K562 (cell line): ENCODE measurements at regions not wholly inside any gene's neighbourhood (a gene's known extent, or its start where the extent isn't known, plus 50 kb on each side); places are given as distances from the start of the nearest gene placed in this dataset.

Experiments
- ATAC-seq: fragments of 200-7000 bp; cut with Tn5 transposase; 3 replicates; pipeline ENCODE4 v1.9.1; 2020; ENCODE audit warnings: moderate library complexity
- BruUV-seq: library from RNA; stranded (reverse); fragments of 400-500 nt; replicated peaks from 2 replicates; lab custom pipeline; 2021; lab: Mats Ljungman, UMichigan
- CTCF ChIA-PET: fragments of 300-600 bp; formaldehyde crosslinking; extraction: SDS; loops from one replicate; lab custom pipeline; 2021; ENCODE audit warnings: low intra/inter-chr PET ratio; lab: Yijun Ruan, JAX
- POLR2A ChIA-PET: fragments of 300-600, 350-650 bp; sonication (Branson Sonifier 250); formaldehyde crosslinking; extraction: SDS; loops from one replicate; lab custom pipeline; 2021; ENCODE audit warnings: antibody characterized with exemption, inconsistent platforms; lab: Yijun Ruan, JAX
- DNase-seq, 4 experiments: peaks; one replicate each; pipeline versions ENCODE4 v3.0.0 to v3.0.0-alpha.2; 2011 to 2018; ENCODE audit warnings: low spot score in 3 of 4, mixed read lengths in 3 of 4; ENCODE audit errors: extremely low read depth in 1 of 4
- FAIRE-seq: peaks from 2 replicates; lab custom pipeline; 2011; peaks lifted over from hg19 to GRCh38; lab: Jason Lieb, UNC
- H2AFZ ChIP-seq: 2 replicates; pipeline ENCODE4 v1.6.0; 2011; ENCODE audit warnings: low read depth, low read length, control low read depth, inconsistent platforms
- H3K27ac ChIP-seq: fragments of 200-600 bp; 3 replicates; pipeline ENCODE4 v1.8.0; 2011; ENCODE audit warnings: low read depth, mild to moderate bottlenecking, control low read depth, inconsistent platforms, low read length, moderate library complexity, mixed read lengths; ENCODE audit errors: extremely low read depth
- H3K27me3 ChIP-seq, 2 experiments: fragments of 300-600 bp in 1 of 2; 2 replicates in 1 of 2; 3 replicates in 1 of 2; pipeline versions ENCODE4 v1.6.0 to v1.8.0; 2011; ENCODE audit warnings: inconsistent platforms in 2 of 2, low read length in 2 of 2, mild to moderate bottlenecking in 1 of 2, mixed read lengths in 1 of 2, moderate library complexity in 1 of 2; ENCODE audit not compliant: control insufficient read depth in 2 of 2, insufficient read depth in 2 of 2
- H3K36me3 ChIP-seq: fragments of 300-600 bp; 3 replicates; pipeline ENCODE4 v1.8.0; 2011; ENCODE audit warnings: mild to moderate bottlenecking, low read length, inconsistent platforms; ENCODE audit not compliant: control insufficient read depth, insufficient read depth
- H3K4me1 ChIP-seq, 2 experiments: fragments of 200-600 bp in 1 of 2; replicated peaks in 1 of 2; 2 replicates in 1 of 2; 3 replicates in 1 of 2; pipeline versions ENCODE4 v1.5.1 to v1.8.0; 2011; ENCODE audit warnings: inconsistent platforms in 2 of 2, low read length in 2 of 2, mild to moderate bottlenecking in 1 of 2, mixed read lengths in 1 of 2, moderate library complexity in 1 of 2; ENCODE audit not compliant: control insufficient read depth in 2 of 2, insufficient read depth in 2 of 2
- H3K4me2 ChIP-seq: 2 replicates; pipeline ENCODE4 v1.6.1; 2011; ENCODE audit warnings: low read length, control low read depth, inconsistent platforms, mixed read lengths; ENCODE audit not compliant: insufficient read depth
- H3K4me3 ChIP-seq: fragments of 200-600 bp; sonication (generic), shearing (Covaris generic); 2 replicates; pipeline ENCODE4 v1.5.1; 2016; ENCODE audit warnings: control low read depth, inconsistent platforms
- H3K79me2 ChIP-seq: fragments of 200-600 bp; 3 replicates; pipeline ENCODE4 v1.8.0; 2011; ENCODE audit warnings: low read length, inconsistent platforms; ENCODE audit not compliant: control insufficient read depth, insufficient read depth
- H3K9ac ChIP-seq, 2 experiments: 2 replicates each; pipeline versions ENCODE4 v1.6.0 to v1.6.1; 2011; ENCODE audit warnings: low read depth in 2 of 2, low read length in 2 of 2, control low read depth in 1 of 2, inconsistent platforms in 1 of 2, mild to moderate bottlenecking in 1 of 2, mixed read lengths in 1 of 2; ENCODE audit not compliant: insufficient read depth in 1 of 2
- H3K9me1 ChIP-seq: one replicate; pipeline ENCODE4 v1.6.0; 2011; ENCODE audit warnings: inconsistent platforms, mild to moderate bottlenecking, low read length, moderate library complexity; ENCODE audit not compliant: control insufficient read depth, insufficient read depth
- H3K9me3 ChIP-seq: replicated peaks from 2 replicates; pipeline ENCODE4 v1.5.1; 2011; ENCODE audit warnings: low read depth, low read length, inconsistent platforms; ENCODE audit not compliant: control insufficient read depth, insufficient read depth
- H4K20me1 ChIP-seq: replicated peaks from 2 replicates; pipeline ENCODE4 v1.6.1; 2011; ENCODE audit warnings: low read length, inconsistent platforms, mixed read lengths; ENCODE audit not compliant: control insufficient read depth, insufficient read depth
- BCL6 ChIP-seq: fragments of 250-450 bp; sonication (Bioruptor Pico); IDR thresholded peaks from 2 replicates; pipeline ENCODE4 v1.4.0; 2020
- BRCA1 ChIP-seq, 2 experiments: fragments of 450-650 bp in 1 of 2; sonication (generic) in 1 of 2; formaldehyde crosslinking in 1 of 2; IDR thresholded peaks; 2 replicates each; pipeline versions ENCODE4 v1.5.0 to v1.6.1; 2017 to 2020; ENCODE audit warnings: mild to moderate bottlenecking in 1 of 2, missing genetic modification reagents in 1 of 2
- COPS2 ChIP-seq: fragments of 450-650 bp; conservative IDR thresholded peaks from 2 replicates; pipeline ENCODE4 v1.6.1; 2016; ENCODE audit warnings: mild to moderate bottlenecking, moderate library complexity
- ETS2 ChIP-seq: IDR thresholded peaks from 2 replicates; pipeline ENCODE4 v1.6.1; 2016; ENCODE audit warnings: borderline replicate concordance, missing genetic modification characterization, mild to moderate bottlenecking, moderate library complexity, missing compliant biosample characterization; ENCODE audit not compliant: poor library complexity, severe bottlenecking
- FOXJ3 ChIP-seq: sonication (generic); formaldehyde crosslinking; IDR thresholded peaks from 2 replicates; pipeline ENCODE4 v1.4.0; 2020; ENCODE audit warnings: mild to moderate bottlenecking, missing genetic modification reagents
- MCM5 ChIP-seq: fragments of 450-650 bp; IDR thresholded peaks from 2 replicates; pipeline ENCODE4 v1.6.1; 2016; ENCODE audit warnings: low read depth
- MIER1 ChIP-seq: fragments of 450-650 bp; IDR thresholded peaks from 2 replicates; pipeline ENCODE4 v1.6.1; 2016; ENCODE audit warnings: antibody characterized with exemption, mild to moderate bottlenecking, low read depth
- RBM25 ChIP-seq: fragments of 200-400 bp; formaldehyde crosslinking; IDR thresholded peaks from 2 replicates; pipeline ENCODE4 v1.6.1; 2018; ENCODE audit warnings: low read length, low read depth, moderate library complexity; ENCODE audit not compliant: severe bottlenecking
- SOX6 ChIP-seq: fragments of 450-650 bp; IDR thresholded peaks from 2 replicates; pipeline ENCODE4 v1.6.1; 2014; ENCODE audit warnings: mild to moderate bottlenecking
- ZNF212 ChIP-seq: fragments of 450-650 bp; formaldehyde crosslinking; IDR thresholded peaks from 2 replicates; pipeline ENCODE4 v1.4.0; 2020; ENCODE audit warnings: mild to moderate bottlenecking
- ZNF311 ChIP-seq: fragments of 250-450 bp; sonication (Bioruptor Pico); IDR thresholded peaks from 2 replicates; pipeline ENCODE4 v1.4.0; 2020; ENCODE audit warnings: mild to moderate bottlenecking, moderate library complexity
- ZNF551 ChIP-seq: fragments of 250-450 bp; sonication (Bioruptor Pico); IDR thresholded peaks from 2 replicates; pipeline ENCODE4 v1.5.0; 2021; ENCODE audit warnings: mild to moderate bottlenecking, moderate library complexity
- ZNF764 ChIP-seq: fragments of 250-450 bp; sonication (Bioruptor Pico); IDR thresholded peaks from 2 replicates; pipeline ENCODE4 v1.4.0; 2020; ENCODE audit warnings: low read depth, mild to moderate bottlenecking, moderate library complexity
- WGBS: fragments of 100-300 bp; shearing (Covaris generic); methylation state at CpG from one replicate; pipeline ENCODE4 v1.1.6; 2016; ENCODE audit warnings: low coverage, mixed read lengths; ENCODE audit not compliant: insufficient coverage; ENCODE audit errors: missing lambda C conversion rate; 5-methylcytosine and 5-hydroxymethylcytosine counted together
- in situ Hi-C: fragments of 300-500 bp; cut with MboI; formaldehyde crosslinking; loops from 4 replicates; pipeline ENCODE4 v1.15.0; 2018; ENCODE audit warnings: inconsistent platforms, mixed read lengths
- intact Hi-C: fragments of 100-400 bp; cut with micrococcal nuclease; formaldehyde crosslinking; loops from 2 replicates; pipeline ENCODE4 v1.14.2; 2022
- TF ChIP-seq, protein P1 (sequence below): fragments of 250-450 bp; sonication (Bioruptor Pico); IDR thresholded peaks from 2 replicates; pipeline ENCODE4 v1.4.0; 2020

DNA sequence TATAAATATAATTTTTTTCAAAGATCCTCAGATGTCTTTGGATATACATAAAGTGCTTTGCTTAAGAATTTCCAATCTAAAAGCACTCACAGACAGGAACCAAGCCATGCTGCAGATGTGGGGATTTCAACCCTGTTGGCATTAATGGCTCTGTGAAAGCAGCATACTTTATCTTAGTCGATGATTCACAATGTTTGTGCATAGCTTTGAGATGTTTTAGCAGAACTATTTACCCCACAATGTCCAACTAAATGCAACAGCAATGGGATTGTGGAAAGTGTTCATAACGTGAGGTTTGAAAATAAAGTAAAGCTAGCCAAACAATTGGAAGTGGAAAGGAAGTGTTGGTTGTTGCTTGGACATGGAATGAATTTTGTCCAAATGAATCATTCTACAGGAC lies 371.4 kb downstream of the SOX2 start:
- Histone ChIP-seq H3K27ac (no peak overlapping the region), H3K79me2 (no peaks in the 10 kb centered on the region), H3K9me1 (no peaks in the 10 kb centered on the region), H4K20me1 (no peaks in the 10 kb centered on the region), H3K9ac (no peak overlapping the region), H3K4me3 (no peak overlapping the region), H2AFZ (no peak overlapping the region), H3K36me3 (no peaks in the 10 kb centered on the region), H3K4me2 (no peak overlapping the region), H3K9me3 (no peaks in the 10 kb centered on the region), H3K27me3 (no peaks in the 10 kb centered on the region), H3K4me1 (no peaks in the 10 kb centered on the region)
- WGBS = 0% methylated on average over 2 of the region's 2 CpGs
- no peak for FAIRE-seq
- POLR2A ChIA-PET = no interaction called here
- TF ChIP-seq FOXJ3 (CRISPR knock-in tag) = no peak
- no peak for TF ChIP-seq MCM5
- TF ChIP-seq MIER1 = no peak
- TF ChIP-seq BCL6 (CRISPR knock-in tag) = no peak
- no peak for TF ChIP-seq BRCA1 (IDR thresholded peaks at IDR 0.05)
- no peak for TF ChIP-seq BRCA1 (CRISPR knock-in tag; IDR thresholded peaks at IDR 0.05)
- ATAC-seq = no peak
- in situ Hi-C loops (no loop called here), intact Hi-C loops (no loop called here)
- CTCF ChIA-PET = no interaction called here
- no peak for DNase-seq
- no TSS peak for BruUV-seq

DNA sequence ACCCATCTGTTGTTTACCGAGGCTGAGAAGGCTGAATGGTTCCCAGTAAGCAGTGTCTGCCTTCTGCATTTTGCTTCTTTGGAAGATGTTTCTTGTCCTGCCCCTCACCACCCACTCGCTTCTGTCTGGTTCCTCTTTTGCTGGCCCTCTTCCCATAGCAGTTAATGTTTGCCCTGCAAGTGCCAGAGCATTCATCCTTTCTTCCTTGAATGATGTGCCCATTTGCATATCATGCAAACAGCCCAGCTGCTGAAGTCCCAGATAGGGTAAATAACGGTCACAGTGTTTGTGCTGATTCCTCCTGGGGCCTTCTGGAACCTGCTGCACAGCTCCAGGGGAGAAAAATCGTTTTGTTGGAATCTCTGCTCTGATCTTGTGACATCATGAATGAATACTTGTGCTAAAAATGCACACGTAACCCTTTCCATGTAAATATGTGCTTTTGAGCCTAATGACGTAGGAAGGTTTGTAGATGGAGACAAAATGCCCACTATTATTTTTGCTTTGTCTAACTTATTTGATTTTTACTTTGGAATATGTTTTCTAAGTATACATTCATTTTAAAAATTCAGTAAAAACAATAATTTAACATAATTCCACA lies 381.0 kb downstream of the SOX2 start:
- Histone ChIP-seq H3K79me2 (no peaks in the 10 kb centered on the region), H4K20me1 (no peaks in the 10 kb centered on the region; the same call in 1 of the 2 replicates), H3K4me3 (no peak overlapping the region), H3K9me1 (no peaks in the 10 kb centered on the region), H3K4me1 (no peaks in the 10 kb centered on the region), H3K27ac (no peak overlapping the region), H2AFZ (no peak overlapping the region), H3K9me3 (no peaks in the 10 kb centered on the region), H3K9ac (no peak overlapping the region), H3K27me3 (no peaks in the 10 kb centered on the region), H3K36me3 (no peaks in the 10 kb centered on the region), H3K4me2 (no peak overlapping the region)
- ATAC-seq (no peak), DNase-seq (no peak), FAIRE-seq (no peak)
- in situ Hi-C loops = no loop called here
- POLR2A ChIA-PET = no interaction called here
- no TSS peak for BruUV-seq
- intact Hi-C loops = no loop called here
- TF ChIP-seq ZNF311 (no peak), COPS2 (no peak), ZNF551 (CRISPR knock-in tag) (no peak), ZNF764 (CRISPR knock-in tag) (no peak), RBM25 (no peak), SOX6 (no peak), ZNF212 (CRISPR knock-in tag) (no peak), ETS2 (tag) (no peak)
- TF ChIP-seq, protein P1, sequence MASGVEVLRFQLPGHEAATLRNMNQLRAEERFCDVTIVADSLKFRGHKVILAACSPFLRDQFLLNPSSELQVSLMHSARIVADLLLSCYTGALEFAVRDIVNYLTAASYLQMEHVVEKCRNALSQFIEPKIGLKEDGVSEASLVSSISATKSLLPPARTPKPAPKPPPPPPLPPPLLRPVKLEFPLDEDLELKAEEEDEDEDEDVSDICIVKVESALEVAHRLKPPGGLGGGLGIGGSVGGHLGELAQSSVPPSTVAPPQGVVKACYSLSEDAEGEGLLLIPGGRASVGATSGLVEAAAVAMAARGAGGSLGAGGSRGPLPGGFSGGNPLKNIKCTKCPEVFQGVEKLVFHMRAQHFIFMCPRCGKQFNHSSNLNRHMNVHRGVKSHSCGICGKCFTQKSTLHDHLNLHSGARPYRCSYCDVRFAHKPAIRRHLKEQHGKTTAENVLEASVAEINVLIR = no peak
- CTCF ChIA-PET = no interaction called here
- WGBS = 3% methylated on average over 6 of the region's 6 CpGs
